Common myeloid progenitor, CD34-positive (primary cell): ENCODE measurements at regions not wholly inside any gene's neighbourhood (a gene's known extent, or its start where the extent isn't known, plus 50 kb on each side); places are given as distances from the start of the nearest gene placed in this dataset.

Experiments used
- CTCF ChIA-PET: fragments of 350-600 bp; sonication (Branson Sonifier 250); formaldehyde crosslinking; loops from one replicate; lab custom pipeline; 2021; ENCODE audit warnings: antibody characterized with exemption; lab: Charles Lee
- POLR2A ChIA-PET: fragments of 350-600 bp; sonication (Branson Sonifier 250); formaldehyde crosslinking; loops from one replicate; lab custom pipeline; 2021; ENCODE audit warnings: antibody characterized with exemption; lab: Charles Lee
- DNase-seq, 3 donors: peaks; one replicate each; pipeline versions ENCODE4 v3.0.0 to v3.0.0-alpha.2; 2013
- H3K27ac ChIP-seq, 2 experiments: 1 replicate in 1 of 2; 2 replicates in 1 of 2; pipeline ENCODE4 v1.7.0; 2013; ENCODE audit warnings: inconsistent platforms in 2 of 2, low read length in 2 of 2, mild to moderate bottlenecking in 2 of 2, low read depth in 1 of 2, moderate library complexity in 1 of 2; ENCODE audit not compliant: severe bottlenecking in 2 of 2, insufficient read depth in 1 of 2, poor library complexity in 1 of 2
- H3K27me3 ChIP-seq, 5 experiments: replicated peaks in 2 of 5; 1 replicate in 3 of 5; 2 replicates in 2 of 5; pipeline versions ENCODE4 v1.6.1 to v1.7.0; 2013; ENCODE audit warnings: low read length in 4 of 5, mild to moderate bottlenecking in 2 of 5, moderate library complexity in 2 of 5, inconsistent platforms in 1 of 5; ENCODE audit not compliant: insufficient read depth in 5 of 5, control insufficient read depth in 4 of 5
- H3K36me3 ChIP-seq, 4 experiments: 1 replicate in 2 of 4; 2 replicates in 2 of 4; pipeline versions ENCODE4 v1.6.1 to v1.7.0; 2013; ENCODE audit warnings: low read length in 3 of 4, control low read depth in 1 of 4, mild to moderate bottlenecking in 1 of 4; ENCODE audit not compliant: control insufficient read depth in 4 of 4, insufficient read depth in 4 of 4
- H3K4me1 ChIP-seq, 4 experiments: 1 replicate in 3 of 4; 2 replicates in 1 of 4; pipeline versions ENCODE4 v1.6.1 to v1.7.1; 2013; ENCODE audit warnings: low read length in 3 of 4, mild to moderate bottlenecking in 3 of 4, control low read depth in 1 of 4, inconsistent platforms in 1 of 4, moderate library complexity in 1 of 4; ENCODE audit not compliant: control insufficient read depth in 4 of 4, insufficient read depth in 4 of 4; ENCODE audit errors: control extremely low read depth in 1 of 4
- H3K4me3 ChIP-seq, 7 experiments: 1 replicate in 4 of 7; 2 replicates in 3 of 7; pipeline versions ENCODE4 v1.5.1 to v1.7.0; 2013; ENCODE audit warnings: mild to moderate bottlenecking in 7 of 7, low read length in 6 of 7, moderate library complexity in 6 of 7, inconsistent platforms in 2 of 7, low read depth in 2 of 7, control low read depth in 1 of 7; ENCODE audit not compliant: insufficient read depth in 4 of 7, control insufficient read depth in 1 of 7; ENCODE audit errors: extremely low read depth in 1 of 7
- H3K9me3 ChIP-seq, 5 experiments: 1 replicate in 4 of 5; 2 replicates in 1 of 5; pipeline versions ENCODE4 v1.6.1 to v1.7.1; 2013; ENCODE audit warnings: low read length in 4 of 5, mild to moderate bottlenecking in 2 of 5, inconsistent platforms in 1 of 5, low read depth in 1 of 5, moderate library complexity in 1 of 5; ENCODE audit not compliant: control insufficient read depth in 4 of 5, insufficient read depth in 2 of 5; ENCODE audit errors: control extremely low read depth in 1 of 5
- WGBS: methylation state at CpG from one replicate; pipeline ENCODE4 v1.1.5; 2013; ENCODE audit not compliant: insufficient coverage; 5-methylcytosine and 5-hydroxymethylcytosine counted together

DNA sequence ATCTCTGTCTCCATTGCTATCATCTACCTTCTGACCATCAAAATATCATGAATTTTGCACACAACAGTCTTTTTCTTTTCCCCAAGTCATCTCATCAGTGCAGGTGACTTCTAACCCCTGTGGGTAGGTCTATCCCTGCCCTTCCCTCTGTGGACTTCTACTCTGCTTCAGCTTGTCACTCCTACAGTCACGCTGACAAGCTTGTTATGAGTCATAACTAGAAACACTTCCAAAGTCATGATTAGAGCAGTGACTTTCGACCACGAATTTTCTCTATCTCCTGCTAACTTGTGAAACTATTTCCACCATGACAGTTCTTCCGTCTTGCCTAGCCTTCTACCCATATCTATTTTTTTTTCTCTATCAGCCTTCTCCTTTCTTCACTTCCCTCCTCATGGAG, 343.7 kb upstream of the ARGLU1 start:
- Histone ChIP-seq H3K36me3 (no peaks in the 10 kb centered on the region), H3K27me3 (peaks cover 0 to 1% (median 0%) of the 10 kb centered on the region in 5 experiments), H3K27ac (no peak overlapping the region), H3K9me3 (no peaks in the 10 kb centered on the region), H3K4me1 (peaks cover 0 to 3% (median 1%) of the 10 kb centered on the region in 4 experiments), H3K4me3 (no peak overlapping the region)
- 100% methylated on average over 4 of the region's 4 CpGs for WGBS
- DNase-seq, result peak in 2 of 3 donors; percentile 34 to 40
- POLR2A ChIA-PET, result no interaction called here
- CTCF ChIA-PET, result no interaction called here

GRCh38 chr13:106911020-106911419, 343.1 kb upstream of the ARGLU1 start:
- POLR2A ChIA-PET, result no interaction called here

DNA sequence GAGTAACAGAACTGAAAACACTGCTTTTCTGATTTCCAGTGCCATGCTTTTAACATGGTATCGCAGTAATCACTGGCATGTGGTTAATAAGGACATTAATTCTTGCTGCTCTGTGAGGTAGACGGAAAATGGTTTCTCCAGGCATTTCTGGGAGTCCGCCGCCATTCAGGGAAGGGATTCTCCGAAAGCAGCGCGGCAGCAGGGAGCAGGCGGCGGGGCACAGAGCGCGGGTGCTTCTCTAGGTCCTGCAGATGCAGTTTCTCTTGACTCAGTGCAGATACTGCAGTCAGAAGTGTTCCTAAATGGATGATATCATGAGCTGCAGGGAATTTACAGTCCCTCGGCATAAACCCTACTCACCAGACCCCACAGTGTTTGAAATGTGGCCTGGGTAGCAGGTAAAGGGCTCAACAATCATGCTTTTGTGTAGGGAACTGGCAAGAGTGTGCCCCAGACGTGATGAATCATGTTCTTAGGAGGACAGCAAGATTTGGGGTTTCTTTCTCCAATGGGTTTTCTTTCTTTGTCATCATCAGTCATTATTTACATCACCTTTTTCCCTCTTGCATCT, 338.6 kb upstream of the ARGLU1 start:
- POLR2A ChIA-PET, result no interaction called here
- H3K4me1 ChIP-seq, result no peaks in the 10 kb centered on the region
- DNase-seq, result no peak
- H3K27me3 ChIP-seq, result no peaks in the 10 kb centered on the region
- WGBS, result 97% methylated on average over 11 of the region's 13 CpGs
- no peaks in the 10 kb centered on the region for H3K9me3 ChIP-seq
- no peak overlapping the region for H3K27ac ChIP-seq
- no peak overlapping the region for H3K4me3 ChIP-seq
- no peaks in the 10 kb centered on the region for H3K36me3 ChIP-seq
- CTCF ChIA-PET, result no interaction called here

More at GRCh38 chr13:106911020-106911419, 343.1 kb upstream of the ARGLU1 start:
- Histone ChIP-seq H3K4me3 (no peak overlapping the region), H3K36me3 (no peaks in the 10 kb centered on the region), H3K9me3 (no peaks in the 10 kb centered on the region), H3K4me1 (peaks cover 0 to 2% (median under 1%) of the 10 kb centered on the region in 4 experiments), H3K27ac (no peak overlapping the region), H3K27me3 (peaks cover 0 to 1% (median 0%) of the 10 kb centered on the region in 5 experiments)
- no peak for DNase-seq
- CTCF ChIA-PET, result no interaction called here
- WGBS, result 92% methylated on average over 3 of the region's 5 CpGs

DNA sequence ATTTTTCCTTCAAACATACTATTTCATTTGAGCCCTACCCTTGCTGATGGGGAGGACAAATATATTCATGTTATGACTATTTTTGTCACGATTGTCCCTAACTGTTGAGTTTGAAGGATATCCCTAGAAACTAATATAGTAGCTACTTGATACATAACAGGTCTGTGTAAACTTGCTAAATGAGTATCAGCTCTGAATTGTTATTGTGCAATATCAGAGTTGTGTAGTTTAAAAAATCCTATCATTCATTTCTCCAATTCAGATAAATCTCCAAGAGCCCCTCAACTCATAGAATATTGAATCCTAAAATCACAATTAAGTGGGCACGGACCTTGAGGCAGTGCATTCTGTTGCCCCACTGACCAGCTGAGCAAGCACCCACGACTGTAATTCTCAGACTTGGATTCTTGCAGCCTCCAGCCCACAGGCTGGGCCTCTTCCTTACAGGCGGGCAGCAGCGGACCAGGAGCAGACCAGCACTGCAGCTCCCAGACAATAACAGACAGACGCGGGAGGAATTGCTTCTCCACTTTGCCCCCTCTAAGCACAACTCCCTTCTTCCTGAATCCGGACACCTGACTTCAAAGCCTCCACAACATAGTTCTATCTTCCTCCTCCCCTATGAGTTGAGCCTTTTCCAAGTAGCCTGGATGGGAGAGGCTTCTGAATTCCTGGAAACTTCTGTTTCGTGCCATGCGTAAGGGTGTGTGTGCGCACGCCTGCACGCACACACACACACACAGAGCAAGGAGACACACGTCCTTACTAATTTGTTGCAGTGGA, 337.6 kb upstream of the ARGLU1 start:
- no peak for DNase-seq
- POLR2A ChIA-PET, result no interaction called here
- no peaks in the 10 kb centered on the region for H3K36me3 ChIP-seq
- H3K27me3 ChIP-seq, result no peaks in the 10 kb centered on the region
- H3K9me3 ChIP-seq, result no peaks in the 10 kb centered on the region
- H3K27ac ChIP-seq, result no peak overlapping the region
- no peak overlapping the region for H3K4me3 ChIP-seq
- WGBS, result 96% methylated on average over 7 of the region's 14 CpGs
- CTCF ChIA-PET, result interaction anchor here (0.6 to 1.9 kb wide), 4 partner anchors 9 to 38 kb away, joined by 3 to 7 read pairs (median 4); no protein-coding TSS in a partner anchor
- no peaks in the 10 kb centered on the region for H3K4me1 ChIP-seq

GRCh38 chr13:106899442-106899841, 331.5 kb upstream of the ARGLU1 start:
- Histone ChIP-seq H3K27me3 (no peaks in the 10 kb centered on the region), H3K4me3 (no peak overlapping the region), H3K9me3 (no peaks in the 10 kb centered on the region), H3K36me3 (no peaks in the 10 kb centered on the region), H3K4me1 (peaks cover 0 to 3% (median 0%) of the 10 kb centered on the region in 4 experiments), H3K27ac (no peak overlapping the region)
- ChIA-PET CTCF (no interaction called here), POLR2A (no interaction called here)
- DNase-seq, result peak in 1 of 3 donors; percentile 14

- WGBS, result no CpG with 5 or more reads among the region's 2 CpGs
- Histone ChIP-seq H3K27ac (no peak overlapping the region), H3K4me1 (peaks cover 0 to 3% (median 0%) of the 10 kb centered on the region in 4 experiments), H3K9me3 (no peaks in the 10 kb centered on the region), H3K4me3 (no peak overlapping the region), H3K36me3 (no peaks in the 10 kb centered on the region), H3K27me3 (no peaks in the 10 kb centered on the region)
- no peak for DNase-seq
- ChIA-PET CTCF (interaction anchor here (1.4 kb wide), 1 partner anchor 31 kb away, joined by 3 read pairs; no protein-coding TSS in a partner anchor), POLR2A (no interaction called here)
Observed at GRCh38 chr13:106898231-106898630, 330.3 kb upstream of the ARGLU1 start.

DNA sequence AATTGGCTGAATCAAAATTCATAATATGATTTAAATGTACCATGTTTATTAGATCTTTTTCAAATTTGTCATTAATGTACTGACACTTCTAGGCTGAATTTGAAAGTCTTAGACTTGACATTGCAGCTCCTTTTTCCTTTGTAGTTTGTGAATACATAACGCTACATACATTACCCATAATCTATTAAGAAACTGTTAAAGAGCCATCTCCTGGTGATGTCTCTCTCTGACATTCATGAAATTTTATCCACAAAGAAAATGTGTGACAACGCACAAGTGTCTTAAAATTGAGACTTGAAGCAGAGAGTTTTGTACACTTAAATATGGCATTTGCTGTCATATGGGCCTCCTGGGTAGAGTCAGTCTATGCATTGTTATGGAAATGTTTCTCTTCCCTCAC, 320.2 kb upstream of the ARGLU1 start:
- ChIA-PET POLR2A (no interaction called here), CTCF (no interaction called here)
- H3K36me3 ChIP-seq, result no peaks in the 10 kb centered on the region
- H3K27me3 ChIP-seq, result no peaks in the 10 kb centered on the region
- 100% methylated on average over 1 of the region's 2 CpGs for WGBS
- peaks cover 0 to 3% (median 0%) of the 10 kb centered on the region in 4 experiments for H3K4me1 ChIP-seq
- no peak overlapping the region for H3K27ac ChIP-seq
- H3K9me3 ChIP-seq, result peaks cover 0 to 8% (median 0%) of the 10 kb centered on the region in 5 experiments
- DNase-seq, result no peak
- H3K4me3 ChIP-seq, result no peak overlapping the region
